ENCODE measurements at regions not wholly inside any gene's neighbourhood (a gene's known extent, or its start where the extent isn't known, plus 50 kb on each side); places are given as distances from the start of the nearest gene placed in this dataset.

GRCh38 chr12:91502208-91502607 lies 319.6 kb upstream of the DCN start:
- no peak overlapping the region for H3K4me3 ChIP-seq (ENCODE audit: low read depth, low read length)
- no peak for DNase-seq (ENCODE audit: low read depth)
- TF ChIP-seq CTCF (IDR thresholded peaks at IDR 0.05; ENCODE audit: insufficient read depth, low read depth, low read length) = no peak

GRCh38 chr12:91496337-91496736 lies 313.7 kb upstream of the DCN start:
- DNase-seq (ENCODE audit: low read depth) = no peak
- H3K4me3 ChIP-seq (ENCODE audit: low read depth, low read length) = no peak overlapping the region
- TF ChIP-seq CTCF (IDR thresholded peaks at IDR 0.05; ENCODE audit: insufficient read depth, low read depth, low read length) = no peak

DNA sequence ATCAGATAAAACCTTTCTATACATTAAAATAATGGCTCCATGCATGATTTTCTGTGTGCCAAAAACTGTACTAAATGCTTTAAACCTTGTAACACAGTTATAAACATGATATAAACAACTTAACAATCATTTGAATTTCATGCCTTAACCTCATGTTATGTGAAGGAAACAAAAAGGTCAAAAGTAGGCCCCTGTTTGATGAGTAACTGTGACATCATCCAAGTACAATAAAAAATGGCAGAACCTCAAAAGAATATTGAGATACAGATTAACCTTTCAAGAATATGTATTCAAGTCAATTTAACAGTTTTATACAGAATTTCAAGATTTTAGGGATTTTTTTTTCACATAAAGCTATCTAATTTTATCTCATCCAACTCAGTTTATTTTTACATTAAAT lies 310.7 kb upstream of the DCN start:
- H3K4me3 ChIP-seq (ENCODE audit: low read depth, low read length) = no peak overlapping the region
- TF ChIP-seq CTCF (IDR thresholded peaks at IDR 0.05; ENCODE audit: insufficient read depth, low read depth, low read length) = no peak
- DNase-seq (ENCODE audit: low read depth) = peak; percentile 4

GRCh38 chr12:91492648-91493047 lies 310.0 kb upstream of the DCN start:
- TF ChIP-seq CTCF (IDR thresholded peaks at IDR 0.05; ENCODE audit: insufficient read depth, low read depth, low read length) = no peak
- no peak for DNase-seq (ENCODE audit: low read depth)
- no peak overlapping the region for H3K4me3 ChIP-seq (ENCODE audit: low read depth, low read length)

DNA sequence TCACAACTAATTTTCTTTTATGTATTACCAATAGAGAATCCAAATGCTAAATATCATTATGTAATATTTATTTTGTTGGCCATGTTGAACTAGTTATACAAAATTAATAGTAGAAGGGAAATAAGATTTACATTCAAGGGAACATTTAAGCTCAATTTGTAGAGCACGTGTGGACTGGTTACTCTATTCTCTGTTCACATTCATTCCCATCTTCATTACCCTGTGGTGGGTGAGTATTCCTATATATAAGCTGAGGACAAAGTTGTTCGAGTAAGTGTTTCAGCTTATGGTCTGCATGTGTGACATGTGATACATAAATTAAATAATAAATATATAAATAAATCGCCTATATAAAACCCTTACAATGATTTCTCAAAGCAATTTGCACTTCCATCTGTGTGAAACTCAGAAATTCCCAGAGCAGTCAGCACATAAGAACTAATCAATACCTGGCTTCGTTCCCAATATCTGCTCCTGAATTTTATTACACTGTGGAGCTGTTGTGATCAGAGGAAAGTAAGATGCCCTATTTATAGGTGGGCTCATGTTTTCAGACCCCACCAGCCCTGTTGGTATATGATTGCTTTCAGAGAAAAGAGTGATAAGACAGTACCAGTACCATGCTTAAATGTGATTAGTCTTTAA lies 308.2 kb upstream of the DCN start:
- DNase-seq (ENCODE audit: low read depth) = no peak
- H3K4me3 ChIP-seq (ENCODE audit: low read depth, low read length) = no peak overlapping the region
- TF ChIP-seq CTCF (IDR thresholded peaks at IDR 0.05; ENCODE audit: insufficient read depth, low read depth, low read length) = no peak

DNA sequence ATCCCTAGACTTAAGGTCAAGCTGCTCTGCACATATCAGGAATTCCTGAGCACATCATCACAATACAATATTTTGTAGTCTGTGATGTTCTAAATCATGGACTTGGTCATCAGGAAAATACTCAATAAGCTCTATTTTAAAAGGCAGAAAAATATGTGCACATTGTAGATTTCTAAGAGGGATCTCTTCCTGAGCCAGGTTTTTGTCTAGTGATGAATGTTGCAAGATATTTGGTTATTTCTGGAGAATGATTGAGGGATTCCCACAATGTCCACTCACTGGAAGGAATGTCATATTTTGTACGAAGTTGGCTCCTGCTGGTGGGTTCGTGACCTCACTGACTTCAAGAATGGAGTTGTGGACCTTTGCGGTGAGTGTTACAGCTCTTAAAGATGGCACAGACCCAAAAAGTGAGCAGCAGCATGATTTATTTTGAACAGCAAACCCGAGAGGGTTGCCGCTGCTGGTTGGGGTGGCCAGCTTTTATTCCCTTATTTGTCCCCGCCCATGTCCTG lies 300.9 kb upstream of the DCN start:
- no peak overlapping the region for H3K4me3 ChIP-seq (ENCODE audit: low read depth, low read length)
- TF ChIP-seq CTCF (IDR thresholded peaks at IDR 0.05; ENCODE audit: insufficient read depth, low read depth, low read length) = no peak
- peak; percentile 3 for DNase-seq (ENCODE audit: low read depth)

GRCh38 chr12:91482231-91482630 lies 299.6 kb upstream of the DCN start:
- no peak for TF ChIP-seq CTCF (IDR thresholded peaks at IDR 0.05; ENCODE audit: insufficient read depth, low read depth, low read length)

More at GRCh38 chr12:91482231-91482630, 299.6 kb upstream of the DCN start:
- no peak for DNase-seq (ENCODE audit: low read depth)
- H3K4me3 ChIP-seq (ENCODE audit: low read depth, low read length) = no peak overlapping the region

Data from fibroblast of villous mesenchyme (primary cell).